HCT116 (cell line): ENCODE measurements at regions not wholly inside any gene's neighbourhood (a gene's known extent, or its start where the extent isn't known, plus 50 kb on each side); places are given as distances from the start of the nearest gene placed in this dataset.

Experiments used
- ATAC-seq: fragments of 200-7000 bp; cut with Tn5 transposase; 2 replicates; pipeline ENCODE4 v1.9.1; 2020; ENCODE audit warnings: mild to moderate bottlenecking, moderate library complexity
- BruUV-seq: library from RNA; stranded (reverse); fragments of 400-500 nt; replicated peaks from 2 replicates; lab custom pipeline; 2021; lab: Mats Ljungman, UMichigan
- CTCF ChIA-PET: fragments of 300-600 bp; sonication (Branson Sonifier 250); formaldehyde crosslinking; loops from one replicate; lab custom pipeline; 2021; ENCODE audit warnings: antibody characterized with exemption; lab: Charles Lee
- POLR2A ChIA-PET: fragments of 300-600, 350-600 bp; sonication (Branson Sonifier 250); formaldehyde crosslinking; loops from one replicate; lab custom pipeline; 2021; ENCODE audit warnings: antibody characterized with exemption; lab: Charles Lee
- RAD21 ChIA-PET, 2 experiments: fragments of 300-600 bp; sonication (Branson Sonifier 250); formaldehyde crosslinking; loops; one replicate each; lab custom pipeline; 2023; ENCODE audit warnings: low total read pairs in 2 of 2; ENCODE audit not compliant: uncharacterized antibody in 2 of 2, unreplicated experiment in 2 of 2, low non-redundant PET in 1 of 2; lab: Charles Lee
- DNase-seq: peaks from one replicate; pipeline ENCODE4 v3.0.0-alpha.2; 2010; ENCODE audit warnings: low read depth, low spot score
- H2AFZ ChIP-seq: fragments of 200-600 bp; shearing (Covaris generic), sonication (generic); 2 replicates; pipeline ENCODE4 v1.6.1; 2017; ENCODE audit warnings: low read depth, mixed run types, mixed read lengths, antibody characterized with exemption, low read length; ENCODE audit not compliant: poor library complexity, severe bottlenecking
- H3K27ac ChIP-seq: 2 replicates; pipeline ENCODE4 v1.5.1; 2012; ENCODE audit warnings: low read depth, low read length
- H3K27me3 ChIP-seq: fragments of 200-600 bp; sonication (generic); 2 replicates; pipeline ENCODE4 v1.6.1; 2016; ENCODE audit warnings: mixed run types, low read length, mixed read lengths; ENCODE audit not compliant: insufficient read depth
- H3K36me3 ChIP-seq, 2 experiments: fragments of 200-500 bp in 1 of 2; fragments of 200-600 bp in 1 of 2; sonication (Bioruptor generic) in 1 of 2; sonication (generic) in 1 of 2; 2 replicates each; pipeline versions ENCODE4 v1.5.1 to v1.6.1; 2014 to 2016; ENCODE audit warnings: low read length in 2 of 2, inconsistent platforms in 1 of 2, mixed read lengths in 1 of 2, mixed run types in 1 of 2; ENCODE audit not compliant: insufficient read depth in 2 of 2, control insufficient read depth in 1 of 2
- H3K4me1 ChIP-seq, 2 experiments: fragments of 200-600 bp in 1 of 2; sonication (generic) in 1 of 2; 2 replicates each; pipeline versions ENCODE4 v1.5.1 to v1.6.1; 2012 to 2017; ENCODE audit warnings: low read length in 2 of 2, inconsistent platforms in 1 of 2, mild to moderate bottlenecking in 1 of 2, mixed read lengths in 1 of 2, mixed run types in 1 of 2, moderate library complexity in 1 of 2; ENCODE audit not compliant: insufficient read depth in 2 of 2, control insufficient read depth in 1 of 2
- H3K4me2 ChIP-seq: fragments of 200-600 bp; sonication (generic); 2 replicates; pipeline ENCODE4 v1.6.1; 2017; ENCODE audit warnings: mixed run types, low read length, mixed read lengths
- H3K4me3 ChIP-seq, 2 experiments: fragments of 200-600 bp in 1 of 2; sonication (generic) in 1 of 2; replicated peaks in 1 of 2; 2 replicates each; pipeline ENCODE4 v1.5.1; 2011 to 2016; ENCODE audit warnings: low read length in 2 of 2, control low read depth in 1 of 2, low read depth in 1 of 2, mild to moderate bottlenecking in 1 of 2, mixed read lengths in 1 of 2, mixed run types in 1 of 2
- H3K79me2 ChIP-seq: fragments of 200-600 bp; sonication (generic); 2 replicates; pipeline ENCODE4 v1.6.1; 2017; ENCODE audit warnings: mild to moderate bottlenecking, mixed run types, low read length, moderate library complexity, mixed read lengths; ENCODE audit not compliant: insufficient read depth
- H3K9ac ChIP-seq: fragments of 200-600 bp; sonication (generic); 2 replicates; pipeline ENCODE4 v1.6.1; 2016; ENCODE audit warnings: low read length, mixed read lengths
- H3K9me2 ChIP-seq: fragments of 200-600 bp; sonication (generic), shearing (Covaris generic); 2 replicates; pipeline ENCODE4 v1.6.1; 2017; ENCODE audit warnings: mixed run types, mild to moderate bottlenecking, moderate library complexity; ENCODE audit not compliant: insufficient read depth
- H3K9me3 ChIP-seq, 2 experiments: fragments of 200-500 bp in 1 of 2; fragments of 200-600 bp in 1 of 2; sonication (Bioruptor generic) in 1 of 2; sonication (generic) in 1 of 2; 2 replicates each; pipeline ENCODE4 v1.6.1; 2014 to 2017; ENCODE audit warnings: low read length in 2 of 2, mixed read lengths in 2 of 2, inconsistent platforms in 1 of 2, low read depth in 1 of 2, mild to moderate bottlenecking in 1 of 2, mixed run types in 1 of 2, moderate library complexity in 1 of 2; ENCODE audit not compliant: control insufficient read depth in 1 of 2, insufficient read depth in 1 of 2
- H4K20me1 ChIP-seq: fragments of 200-600 bp; sonication (generic), shearing (Covaris generic); 2 replicates; pipeline ENCODE4 v1.6.1; 2017; ENCODE audit warnings: mixed run types, mild to moderate bottlenecking, moderate library complexity; ENCODE audit not compliant: insufficient read depth
- ATF3 ChIP-seq: IDR thresholded peaks from 2 replicates; pipeline ENCODE4 v1.6.1; 2012
- CBX3 ChIP-seq: IDR thresholded peaks from 2 replicates; pipeline ENCODE4 v1.6.1; 2012; ENCODE audit warnings: low read depth
- CTCF ChIP-seq, 3 experiments: fragments of 200-600 bp in 1 of 3; sonication (generic) in 1 of 3; IDR thresholded peaks in 2 of 3; conservative IDR thresholded peaks in 1 of 3; 2 replicates each; pipeline ENCODE4 v1.5.1; 2012 to 2017; ENCODE audit warnings: low read depth in 2 of 3, low read length in 2 of 3, antibody characterized with exemption in 1 of 3, borderline replicate concordance in 1 of 3, control low read depth in 1 of 3, mild to moderate bottlenecking in 1 of 3, mixed read lengths in 1 of 3, mixed run types in 1 of 3, moderate library complexity in 1 of 3; ENCODE audit not compliant: insufficient read depth in 1 of 3
- EGR1 ChIP-seq: IDR thresholded peaks from 2 replicates; pipeline ENCODE4 v1.6.1; 2012; ENCODE audit warnings: low read depth
- ELF1 ChIP-seq: IDR thresholded peaks from 2 replicates; pipeline ENCODE4 v1.6.1; 2012; ENCODE audit warnings: low read depth, borderline replicate concordance
- MAX ChIP-seq: IDR thresholded peaks from 2 replicates; pipeline ENCODE4 v1.6.1; 2012
- SIN3A ChIP-seq: IDR thresholded peaks from 2 replicates; pipeline ENCODE4 v1.6.1; 2012; ENCODE audit warnings: low read depth
- SP1 ChIP-seq: IDR thresholded peaks from 2 replicates; pipeline ENCODE4 v1.6.1; 2012; ENCODE audit warnings: low read depth
- SRF ChIP-seq: IDR thresholded peaks from 2 replicates; pipeline ENCODE4 v1.6.1; 2012; ENCODE audit warnings: low read depth
- YY1 ChIP-seq: IDR thresholded peaks from 2 replicates; pipeline ENCODE4 v1.6.1; 2011; ENCODE audit warnings: low read length, low read depth, moderate library complexity, mild to moderate bottlenecking; ENCODE audit not compliant: insufficient replicate concordance; ENCODE audit errors: extremely low read depth
- ZNF274 ChIP-seq: fragments of 200-500 bp; sonication (Bioruptor generic); IDR thresholded peaks from 2 replicates; pipeline ENCODE4 v1.6.1; 2014; ENCODE audit warnings: mild to moderate bottlenecking, low read depth, low read length, inconsistent platforms
- intact Hi-C: fragments of 100-400 bp; cut with micrococcal nuclease; formaldehyde crosslinking; loops from 2 replicates; pipeline ENCODE4 v1.10.0; 2022

GRCh38 chr5:51159606-51160005 lies 223.6 kb upstream of the ISL1 start:
- CTCF ChIA-PET = no interaction called here

More at GRCh38 chr5:51159606-51160005, 223.6 kb upstream of the ISL1 start:
- no peaks in the 10 kb centered on the region for H3K4me1 ChIP-seq
- no peaks in the 10 kb centered on the region for H3K27me3 ChIP-seq
- no peak overlapping the region for H3K27ac ChIP-seq
- H3K9me2 ChIP-seq = no peaks in the 10 kb centered on the region
- no peaks in the 10 kb centered on the region for H3K79me2 ChIP-seq
- no peak for DNase-seq
- BruUV-seq = no TSS peak
- H3K9ac ChIP-seq = no peak overlapping the region
- RAD21 ChIA-PET = no interaction called here
- H3K36me3 ChIP-seq = no peaks in the 10 kb centered on the region
- TF ChIP-seq SIN3A (no peak), MAX (no peak), EGR1 (no peak), ZNF274 (no peak), SRF (no peak), ATF3 (no peak), CBX3 (no peak), SP1 (no peak), ELF1 (no peak), YY1 (no peak), CTCF (IDR thresholded peaks at IDR 0.05 in 2 of 3, conservative IDR thresholded peaks at IDR 0.05 in 1 of 3; ENCODE audit: borderline replicate concordance in 1 of 3, insufficient read depth in 1 of 3, low read depth in 2 of 3, low read length in 2 of 3) (no peak)
- H3K9me3 ChIP-seq = no peaks in the 10 kb centered on the region
- POLR2A ChIA-PET = no interaction called here
- H4K20me1 ChIP-seq = no peaks in the 10 kb centered on the region
- no peak for ATAC-seq
- intact Hi-C loops = no loop called here
- H2AFZ ChIP-seq = no peak overlapping the region
- no peak overlapping the region for H3K4me2 ChIP-seq
- no peak overlapping the region for H3K4me3 ChIP-seq
